Gastrocnemius medialis (tissue), 4 donors: ENCODE measurements at regions not wholly inside any gene's neighbourhood (a gene's known extent, or its start where the extent isn't known, plus 50 kb on each side); places are given as distances from the start of the nearest gene placed in this dataset.

ENCODE experiments used
- ATAC-seq, 2 donors: fragments of 150-250 bp; one replicate each; pipeline ENCODE4 v1.9.1; 2016
- DNase-seq, 2 donors: peaks; one replicate each; pipeline ENCODE4 v3.0.0-alpha.2; 2019
- H3K27ac ChIP-seq, 4 donors: fragments of 200-600 bp; sonication (generic); 1 replicate in 1 of 4; 2 replicates in 3 of 4; pipeline ENCODE4 v1.5.1; 2016 to 2018; ENCODE audit warnings: mild to moderate bottlenecking in 2 of 4, moderate library complexity in 1 of 4
- H3K27me3 ChIP-seq, 3 donors: fragments of 200-600 bp; sonication (generic) in 2 of 3; 1 replicate in 1 of 3; 2 replicates in 2 of 3; pipeline versions ENCODE4 v1.5.1 to v1.6.0; 2016 to 2019; ENCODE audit warnings: mild to moderate bottlenecking in 1 of 3, moderate library complexity in 1 of 3
- H3K36me3 ChIP-seq, 2 donors: fragments of 200-600 bp; sonication (generic) in 1 of 2; one replicate each; pipeline ENCODE4 v1.5.1; 2017 to 2018
- H3K4me1 ChIP-seq, 2 donors: fragments of 200-600 bp; sonication (generic) in 1 of 2; one replicate each; pipeline ENCODE4 v1.5.1; 2016 to 2017; ENCODE audit warnings: mild to moderate bottlenecking in 2 of 2
- H3K4me3 ChIP-seq, 4 donors: fragments of 200-600 bp; sonication (generic) in 3 of 4; 1 replicate in 1 of 4; 2 replicates in 3 of 4; pipeline ENCODE4 v1.5.1; 2016 to 2019; ENCODE audit warnings: mild to moderate bottlenecking in 2 of 4
- H3K9me3 ChIP-seq, 3 donors: fragments of 200-600 bp; sonication (generic) in 2 of 3; 1 replicate in 1 of 3; 2 replicates in 2 of 3; pipeline ENCODE4 v1.5.1; 2016 to 2019
- POLR2A ChIP-seq, 2 donors: fragments of 450-650 bp; IDR thresholded peaks; one replicate each; pipeline ENCODE4 v1.6.1; 2017; ENCODE audit warnings: antibody characterized with exemption in 2 of 2, mild to moderate bottlenecking in 2 of 2, moderate library complexity in 2 of 2
- in situ Hi-C, 4 donors: fragments of 200-750 bp; cut with MboI; loops; one replicate each; pipeline versions ENCODE4 v1.15.0 to v1.8.0; 2017; ENCODE audit warnings: low sequenced_read_pairs in 4 of 4
- intact Hi-C: fragments of 100-400 bp; cut with DNase I; formaldehyde crosslinking; loops from one replicate; pipeline ENCODE4 v1.15.1; 2023; ENCODE audit warnings: low total_unique reads
- TF ChIP-seq, protein P1 (sequence below), 5 experiments: fragments of 450-650 bp in 3 of 5; fragments of 200-600 bp in 2 of 5; sonication (generic) in 2 of 5; IDR thresholded peaks in 4 of 5; conservative IDR thresholded peaks in 1 of 5; 1 replicate in 4 of 5; 2 replicates in 1 of 5; pipeline ENCODE4 v1.5.1; 2016 to 2019; ENCODE audit warnings: antibody characterized with exemption in 5 of 5, mild to moderate bottlenecking in 3 of 5, moderate library complexity in 3 of 5

- intact Hi-C loops (no loop called here), in situ Hi-C loops (no loop called here)
- Histone ChIP-seq H3K4me1 (no peaks in the 10 kb centered on the region), H3K36me3 (no peaks in the 10 kb centered on the region), H3K9me3 (no peaks in the 10 kb centered on the region), H3K4me3 (no peak overlapping the region), H3K27ac (no peak overlapping the region), H3K27me3 (no peaks in the 10 kb centered on the region)
- ATAC-seq: no peak
- no peak for DNase-seq
- TF ChIP-seq, protein P1, sequence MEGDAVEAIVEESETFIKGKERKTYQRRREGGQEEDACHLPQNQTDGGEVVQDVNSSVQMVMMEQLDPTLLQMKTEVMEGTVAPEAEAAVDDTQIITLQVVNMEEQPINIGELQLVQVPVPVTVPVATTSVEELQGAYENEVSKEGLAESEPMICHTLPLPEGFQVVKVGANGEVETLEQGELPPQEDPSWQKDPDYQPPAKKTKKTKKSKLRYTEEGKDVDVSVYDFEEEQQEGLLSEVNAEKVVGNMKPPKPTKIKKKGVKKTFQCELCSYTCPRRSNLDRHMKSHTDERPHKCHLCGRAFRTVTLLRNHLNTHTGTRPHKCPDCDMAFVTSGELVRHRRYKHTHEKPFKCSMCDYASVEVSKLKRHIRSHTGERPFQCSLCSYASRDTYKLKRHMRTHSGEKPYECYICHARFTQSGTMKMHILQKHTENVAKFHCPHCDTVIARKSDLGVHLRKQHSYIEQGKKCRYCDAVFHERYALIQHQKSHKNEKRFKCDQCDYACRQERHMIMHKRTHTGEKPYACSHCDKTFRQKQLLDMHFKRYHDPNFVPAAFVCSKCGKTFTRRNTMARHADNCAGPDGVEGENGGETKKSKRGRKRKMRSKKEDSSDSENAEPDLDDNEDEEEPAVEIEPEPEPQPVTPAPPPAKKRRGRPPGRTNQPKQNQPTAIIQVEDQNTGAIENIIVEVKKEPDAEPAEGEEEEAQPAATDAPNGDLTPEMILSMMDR (IDR thresholded peaks at IDR 0.05 in 4 of 5, conservative IDR thresholded peaks at IDR 0.05 in 1 of 5): no peak
- no peak for TF ChIP-seq POLR2A (IDR thresholded peaks at IDR 0.05)
Measured at GRCh38 chr6:21918041-21918440, 324.5 kb downstream of the SOX4 start.

DNA sequence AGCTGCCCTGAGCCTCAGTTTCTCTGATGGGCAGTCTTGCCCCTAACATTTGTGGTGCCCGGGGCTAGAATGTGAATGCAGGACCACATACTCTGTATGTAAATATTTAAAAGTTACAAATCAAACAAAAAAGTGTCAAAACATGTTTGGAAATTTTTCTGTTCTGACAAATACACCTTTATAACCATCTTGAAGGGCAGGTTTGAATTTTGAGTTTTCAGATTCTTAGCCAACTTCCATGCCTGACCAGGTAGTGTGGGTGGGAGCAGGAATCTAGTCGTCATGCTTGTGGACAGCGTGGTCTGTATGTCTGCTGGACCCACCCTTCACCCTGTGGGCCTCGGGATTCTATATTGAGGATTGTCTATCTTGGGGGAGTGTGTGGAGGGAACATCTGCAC lies 325.1 kb downstream of the SOX4 start:
- in situ Hi-C loops (no loop called here), intact Hi-C loops (no loop called here)
- H3K36me3 ChIP-seq: no peaks in the 10 kb centered on the region
- no peaks in the 10 kb centered on the region for H3K27me3 ChIP-seq
- H3K27ac ChIP-seq: no peak overlapping the region
- ATAC-seq (no peak), DNase-seq (no peak)
- no peaks in the 10 kb centered on the region for H3K4me1 ChIP-seq
- no peak overlapping the region for H3K4me3 ChIP-seq
- TF ChIP-seq, protein P1 (IDR thresholded peaks at IDR 0.05 in 4 of 5, conservative IDR thresholded peaks at IDR 0.05 in 1 of 5): no peak
- TF ChIP-seq POLR2A (IDR thresholded peaks at IDR 0.05): no peak
- no peaks in the 10 kb centered on the region for H3K9me3 ChIP-seq

GRCh38 chr6:21922086-21922485 lies 328.5 kb downstream of the SOX4 start:
- DNase-seq: no peak
- TF ChIP-seq, protein P1 (IDR thresholded peaks at IDR 0.05 in 4 of 5, conservative IDR thresholded peaks at IDR 0.05 in 1 of 5): no peak
- no peak for TF ChIP-seq POLR2A (IDR thresholded peaks at IDR 0.05)
- Histone ChIP-seq H3K27ac (no peak overlapping the region), H3K4me3 (no peak overlapping the region), H3K27me3 (no peaks in the 10 kb centered on the region), H3K4me1 (no peaks in the 10 kb centered on the region), H3K9me3 (no peaks in the 10 kb centered on the region), H3K36me3 (no peaks in the 10 kb centered on the region)
- ATAC-seq: no peak
- intact Hi-C loops (no loop called here), in situ Hi-C loops (no loop called here)

GRCh38 chr6:21924002-21924401 lies 330.5 kb downstream of the SOX4 start:
- intact Hi-C loops (no loop called here), in situ Hi-C loops (no loop called here)
- ATAC-seq (no peak), DNase-seq (no peak)
- Histone ChIP-seq H3K4me3 (no peak overlapping the region), H3K4me1 (no peaks in the 10 kb centered on the region), H3K27me3 (no peaks in the 10 kb centered on the region), H3K9me3 (no peaks in the 10 kb centered on the region), H3K36me3 (no peaks in the 10 kb centered on the region), H3K27ac (no peak overlapping the region)
- no peak for TF ChIP-seq POLR2A (IDR thresholded peaks at IDR 0.05)

DNA sequence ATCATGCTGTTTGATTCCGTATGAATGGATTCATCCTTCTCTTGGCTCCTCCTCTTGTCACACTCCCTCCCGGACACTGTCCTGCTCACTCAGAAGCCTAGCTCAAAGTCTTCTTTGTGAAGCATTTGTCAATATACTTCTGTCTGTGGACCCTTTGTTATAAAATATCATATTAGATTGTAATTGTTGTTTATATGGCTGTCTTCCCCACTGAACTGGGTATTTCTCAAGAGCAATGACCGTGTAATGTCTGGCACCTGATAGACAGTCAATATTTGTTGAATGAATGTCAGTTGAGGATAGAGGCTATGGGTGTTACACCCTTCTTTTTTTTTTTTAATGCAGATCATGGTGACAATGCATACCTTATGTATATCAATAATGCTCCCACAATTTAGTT lies 335.3 kb downstream of the SOX4 start:
- no peak for TF ChIP-seq POLR2A (IDR thresholded peaks at IDR 0.05)
- TF ChIP-seq, protein P1 (IDR thresholded peaks at IDR 0.05 in 4 of 5, conservative IDR thresholded peaks at IDR 0.05 in 1 of 5): no peak
- intact Hi-C loops: no loop called here
- in situ Hi-C loops: no loop called here

More for the DNA sequence above, 335.3 kb downstream of the SOX4 start:
- no peaks in the 10 kb centered on the region for H3K4me1 ChIP-seq
- DNase-seq (no peak), ATAC-seq (no peak)
- no peaks in the 10 kb centered on the region for H3K36me3 ChIP-seq
- H3K27ac ChIP-seq: no peak overlapping the region
- no peaks in the 10 kb centered on the region for H3K9me3 ChIP-seq
- no peak overlapping the region for H3K4me3 ChIP-seq
- no peaks in the 10 kb centered on the region for H3K27me3 ChIP-seq
